IMR-90 (cell line): ENCODE measurements at regions not wholly inside any gene's neighbourhood (a gene's known extent, or its start where the extent isn't known, plus 50 kb on each side); places are given as distances from the start of the nearest gene placed in this dataset.

ENCODE experiments used
- ATAC-seq: fragments of 200-7000 bp; cut with Tn5 transposase; 2 replicates; pipeline ENCODE4 v1.9.1; 2020; ENCODE audit warnings: low read depth, mild to moderate bottlenecking, moderate library complexity
- BruUV-seq: library from RNA; stranded (reverse); fragments of 400-500 nt; replicated peaks from 2 replicates; lab custom pipeline; 2021; lab: Mats Ljungman, UMichigan
- CTCF ChIA-PET: fragments of 300-600 bp; formaldehyde crosslinking; extraction: SDS; loops from one replicate; lab custom pipeline; 2021; ENCODE audit warnings: antibody characterized with exemption; lab: Yijun Ruan, JAX
- POLR2A ChIA-PET: fragments of 300-600 bp; sonication (Branson Sonifier 250); formaldehyde crosslinking; loops from one replicate; lab custom pipeline; 2022; ENCODE audit warnings: antibody characterized with exemption; ENCODE audit not compliant: unreplicated experiment; lab: Charles Lee
- DNase-seq: peaks from one replicate; pipeline ENCODE4 v3.0.0; 2013
- H2AFZ ChIP-seq: replicated peaks from 2 replicates; pipeline ENCODE3; 2013; ENCODE audit warnings: low read length, mild to moderate bottlenecking; ENCODE audit not compliant: poor library complexity
- H2AK5ac ChIP-seq: 2 replicates; pipeline ENCODE4 v1.6.1; 2013; ENCODE audit warnings: low read depth, low read length, inconsistent platforms
- H2AK9ac ChIP-seq: replicated peaks from 2 replicates; pipeline ENCODE3; 2013; ENCODE audit warnings: mild to moderate bottlenecking, low read depth, low read length, moderate library complexity; ENCODE audit not compliant: poor library complexity
- H2BK120ac ChIP-seq: 2 replicates; pipeline ENCODE4 v1.6.1; 2013; ENCODE audit warnings: low read depth, low read length, inconsistent platforms
- H2BK15ac ChIP-seq: 3 replicates; pipeline ENCODE4 v1.6.1; 2013; ENCODE audit warnings: low read depth, low read length, inconsistent platforms
- H2BK20ac ChIP-seq: 2 replicates; pipeline ENCODE4 v1.6.1; 2013; ENCODE audit warnings: low read depth, mild to moderate bottlenecking, inconsistent platforms, low read length, moderate library complexity
- H2BK5ac ChIP-seq: 2 replicates; pipeline ENCODE4 v1.6.1; 2013; ENCODE audit warnings: mild to moderate bottlenecking, low read depth, low read length, inconsistent platforms; ENCODE audit not compliant: poor library complexity, severe bottlenecking
- H3K14ac ChIP-seq: replicated peaks from 2 replicates; pipeline ENCODE4 v1.6.1; 2013; ENCODE audit warnings: low read depth, low read length, inconsistent platforms
- H3K18ac ChIP-seq: 2 replicates; pipeline ENCODE4 v1.6.1; 2013; ENCODE audit warnings: low read depth, low read length, control low read depth
- H3K23ac ChIP-seq: 2 replicates; pipeline ENCODE4 v1.6.1; 2013; ENCODE audit warnings: low read depth, low read length, inconsistent platforms
- H3K27ac ChIP-seq: 2 replicates; pipeline ENCODE4 v1.5.1; 2013; ENCODE audit warnings: mild to moderate bottlenecking, control low read depth, low read length; ENCODE audit not compliant: insufficient read depth
- H3K27me3 ChIP-seq: 2 replicates; pipeline ENCODE4 v1.6.1; 2013; ENCODE audit warnings: low read length; ENCODE audit not compliant: control insufficient read depth, insufficient read depth
- H3K36me3 ChIP-seq: 2 replicates; pipeline ENCODE4 v1.6.1; 2013; ENCODE audit warnings: low read length, mixed read lengths; ENCODE audit not compliant: control insufficient read depth, insufficient read depth
- H3K4ac ChIP-seq: 2 replicates; pipeline ENCODE4 v1.6.1; 2013; ENCODE audit warnings: low read depth, low read length, inconsistent platforms
- H3K4me1 ChIP-seq: 2 replicates; pipeline ENCODE4 v1.6.1; 2013; ENCODE audit warnings: low read length, mixed read lengths; ENCODE audit not compliant: control insufficient read depth, insufficient read depth
- H3K4me2 ChIP-seq: 2 replicates; pipeline ENCODE4 v1.6.1; 2013; ENCODE audit warnings: low read depth, mild to moderate bottlenecking, control low read depth, low read length, moderate library complexity
- H3K4me3 ChIP-seq: 2 replicates; pipeline ENCODE4 v1.5.1; 2013; ENCODE audit warnings: low read depth, mild to moderate bottlenecking, control low read depth, low read length, moderate library complexity; ENCODE audit not compliant: insufficient read depth
- H3K56ac ChIP-seq: 2 replicates; pipeline ENCODE4 v1.6.1; 2013; ENCODE audit warnings: low read length, inconsistent platforms; ENCODE audit not compliant: insufficient read depth; ENCODE audit errors: extremely low read depth
- H3K79me1 ChIP-seq, 2 experiments: 2 replicates each; pipeline ENCODE4 v1.6.1; 2013; ENCODE audit warnings: low read length in 2 of 2, inconsistent platforms in 1 of 2, low read depth in 1 of 2
- H3K9ac ChIP-seq: 2 replicates; pipeline ENCODE4 v1.6.1; 2013; ENCODE audit warnings: low read depth, low read length, control low read depth
- H3K9me1 ChIP-seq: 2 replicates; pipeline ENCODE4 v1.6.1; 2013; ENCODE audit warnings: low read length, inconsistent platforms; ENCODE audit not compliant: insufficient read depth
- H3K9me3 ChIP-seq: 2 replicates; pipeline ENCODE4 v1.6.1; 2013; ENCODE audit warnings: low read length; ENCODE audit not compliant: control insufficient read depth, insufficient read depth
- H4K20me1 ChIP-seq: 2 replicates; pipeline ENCODE4 v1.6.1; 2013; ENCODE audit warnings: low read length, inconsistent platforms; ENCODE audit not compliant: insufficient read depth
- H4K5ac ChIP-seq: 2 replicates; pipeline ENCODE4 v1.6.1; 2013; ENCODE audit warnings: mild to moderate bottlenecking, low read depth, low read length, control low read depth
- H4K8ac ChIP-seq, 2 experiments: 2 replicates each; pipeline ENCODE4 v1.6.1; 2013; ENCODE audit warnings: low read depth in 2 of 2, low read length in 2 of 2, control low read depth in 1 of 2, inconsistent platforms in 1 of 2
- H4K91ac ChIP-seq: 2 replicates; pipeline ENCODE4 v1.6.1; 2013; ENCODE audit warnings: low read depth, low read length, inconsistent platforms; ENCODE audit not compliant: insufficient read depth
- BHLHE40 ChIP-seq: fragments of 150-350 bp; IDR thresholded peaks from 2 replicates; pipeline ENCODE4 v1.6.1; 2016; ENCODE audit warnings: mild to moderate bottlenecking, low read depth, low read length
- CEBPB ChIP-seq: IDR thresholded peaks from 2 replicates; pipeline ENCODE4 v1.6.1; 2012; ENCODE audit warnings: low read depth, low read length, improper control_type of control experiment
- CHD1 ChIP-seq: IDR thresholded peaks from 2 replicates; pipeline ENCODE4 v1.6.1; 2012; ENCODE audit warnings: low read depth, low read length, improper control_type of control experiment
- CTCF ChIP-seq: conservative IDR thresholded peaks from 2 replicates; pipeline ENCODE4 v1.5.1; 2012; ENCODE audit warnings: mild to moderate bottlenecking, low read depth, low read length, improper control_type of control experiment
- ELK1 ChIP-seq: fragments of 150-350 bp; IDR thresholded peaks from 2 replicates; pipeline ENCODE4 v1.6.1; 2016; ENCODE audit warnings: low read depth, mild to moderate bottlenecking, low read length, moderate library complexity, borderline replicate concordance
- FOS ChIP-seq: fragments of 150-350 bp; IDR thresholded peaks from 2 replicates; pipeline ENCODE4 v1.6.1; 2016; ENCODE audit warnings: low read depth, low read length
- MAFK ChIP-seq: IDR thresholded peaks from 2 replicates; pipeline ENCODE4 v1.6.1; 2012; ENCODE audit warnings: low read depth, low read length, improper control_type of control experiment
- MAZ ChIP-seq: IDR thresholded peaks from 2 replicates; pipeline ENCODE4 v1.6.1; 2012; ENCODE audit warnings: low read depth, mild to moderate bottlenecking, low read length, improper control_type of control experiment, moderate library complexity, borderline replicate concordance
- MXI1 ChIP-seq: IDR thresholded peaks from 2 replicates; pipeline ENCODE4 v1.6.1; 2012; ENCODE audit warnings: low read depth, mild to moderate bottlenecking, low read length, moderate library complexity, borderline replicate concordance
- NFE2L2 ChIP-seq: fragments of 150-350 bp; IDR thresholded peaks from 2 replicates; pipeline ENCODE4 v1.6.1; 2016; ENCODE audit warnings: low read depth, mild to moderate bottlenecking, low read length
- POLR2A ChIP-seq: IDR thresholded peaks from 2 replicates; pipeline ENCODE4 v1.6.1; 2012; ENCODE audit warnings: mild to moderate bottlenecking, low read depth, low read length
- RAD21 ChIP-seq: IDR thresholded peaks from 2 replicates; pipeline ENCODE4 v1.6.1; 2012; ENCODE audit warnings: low read length, improper control_type of control experiment
- RFX5 ChIP-seq: IDR thresholded peaks from 2 replicates; pipeline ENCODE4 v1.8.0; 2012; ENCODE audit warnings: low read depth, mild to moderate bottlenecking, low read length, moderate library complexity
- SMC3 ChIP-seq: fragments of 150-350 bp; IDR thresholded peaks from 2 replicates; pipeline ENCODE4 v1.6.1; 2016; ENCODE audit warnings: low read depth, mild to moderate bottlenecking, antibody characterized with exemption, low read length, moderate library complexity
- USF2 ChIP-seq: fragments of 150-350 bp; IDR thresholded peaks from 2 replicates; pipeline ENCODE4 v1.6.1; 2017; ENCODE audit warnings: mild to moderate bottlenecking, antibody characterized with exemption, low read length, low read depth
- WGBS, 2 experiments: methylation state at CpG; one replicate each; pipeline versions ENCODE4 v1.1.5 to v1.1.7; 2013; ENCODE audit warnings: missing lambda C conversion rate in 2 of 2; ENCODE audit not compliant: insufficient read length in 1 of 2; ENCODE audit errors: extremely low coverage in 2 of 2; 5-methylcytosine and 5-hydroxymethylcytosine counted together
- dilution Hi-C: fragments of 300-500 bp; cut with HindIII; formaldehyde crosslinking; loops from one replicate; pipeline ENCODE4 v1.14.3; 2018; ENCODE audit warnings: low sequenced_read_pairs; ENCODE audit not compliant: unreplicated experiment
- in situ Hi-C: fragments of 300-500 bp; cut with MboI; formaldehyde crosslinking; loops from 3 replicates; pipeline ENCODE4 v1.14.3; 2019; ENCODE audit warnings: low sequenced_read_pairs, inconsistent platforms, mixed read lengths
- intact Hi-C: fragments of 100-400 bp; cut with micrococcal nuclease; formaldehyde crosslinking; loops from 2 replicates; pipeline ENCODE4 v1.10.0; 2022

- Histone ChIP-seq H3K23ac (no peak overlapping the region), H2BK15ac (no peak overlapping the region), H4K20me1 (no peaks in the 10 kb centered on the region), H2BK120ac (no peak overlapping the region), H3K56ac (no peak overlapping the region), H2AK5ac (no peak overlapping the region), H4K91ac (no peak overlapping the region), H2BK20ac (no peak overlapping the region), H3K36me3 (no peaks in the 10 kb centered on the region), H4K5ac (no peak overlapping the region), H3K9me3 (no peaks in the 10 kb centered on the region), H3K4me1 (no peaks in the 10 kb centered on the region), H3K4me3 (no peak overlapping the region), H3K14ac (no peak overlapping the region), H3K9me1 (no peaks in the 10 kb centered on the region), H3K27me3 (peaks cover 22% of the 10 kb centered on the region), H3K27ac (no peak overlapping the region), H3K79me1 (no peaks in the 10 kb centered on the region), H2AFZ (no peak overlapping the region), H2BK5ac (no peak overlapping the region), H3K18ac (no peak overlapping the region), H3K4me2 (no peak overlapping the region), H2AK9ac (no peak overlapping the region), H4K8ac (no peak overlapping the region), H3K4ac (no peak overlapping the region), H3K9ac (no peak overlapping the region)
- no peak for DNase-seq
- dilution Hi-C loops (no loop called here), intact Hi-C loops (loop anchor here (5.0 kb wide), 1 partner anchor 335 kb away; no protein-coding TSS in a partner anchor), in situ Hi-C loops (no loop called here)
- no TSS peak for BruUV-seq
- WGBS, 2 experiments: 63% methylated on average over 3 of the region's 4 CpGs; no CpG with 5 or more reads in 1 of the 2 experiments
- no peak for TF ChIP-seq MAZ
- TF ChIP-seq CEBPB: no peak
- TF ChIP-seq MXI1: no peak
- no peak for TF ChIP-seq CHD1
- TF ChIP-seq POLR2A: no peak
- no peak for TF ChIP-seq ELK1
- no peak for TF ChIP-seq USF2
- no peak for TF ChIP-seq RFX5
- no peak for TF ChIP-seq MAFK
- TF ChIP-seq CTCF: no peak
- no peak for TF ChIP-seq FOS
- no peak for TF ChIP-seq NFE2L2
- TF ChIP-seq SMC3: no peak
- TF ChIP-seq RAD21: no peak
- TF ChIP-seq BHLHE40: no peak
- ChIA-PET CTCF (no interaction called here), POLR2A (no interaction called here)
- no peak for ATAC-seq
Observed at GRCh38 chr13:99902657-99903056, 68.9 kb downstream of the ZIC5 start.
